ENCODE measurements at regions not wholly inside any gene's neighbourhood (a gene's known extent, or its start where the extent isn't known, plus 50 kb on each side); places are given as distances from the start of the nearest gene placed in this dataset.

- TF ChIP-seq, protein P1, sequence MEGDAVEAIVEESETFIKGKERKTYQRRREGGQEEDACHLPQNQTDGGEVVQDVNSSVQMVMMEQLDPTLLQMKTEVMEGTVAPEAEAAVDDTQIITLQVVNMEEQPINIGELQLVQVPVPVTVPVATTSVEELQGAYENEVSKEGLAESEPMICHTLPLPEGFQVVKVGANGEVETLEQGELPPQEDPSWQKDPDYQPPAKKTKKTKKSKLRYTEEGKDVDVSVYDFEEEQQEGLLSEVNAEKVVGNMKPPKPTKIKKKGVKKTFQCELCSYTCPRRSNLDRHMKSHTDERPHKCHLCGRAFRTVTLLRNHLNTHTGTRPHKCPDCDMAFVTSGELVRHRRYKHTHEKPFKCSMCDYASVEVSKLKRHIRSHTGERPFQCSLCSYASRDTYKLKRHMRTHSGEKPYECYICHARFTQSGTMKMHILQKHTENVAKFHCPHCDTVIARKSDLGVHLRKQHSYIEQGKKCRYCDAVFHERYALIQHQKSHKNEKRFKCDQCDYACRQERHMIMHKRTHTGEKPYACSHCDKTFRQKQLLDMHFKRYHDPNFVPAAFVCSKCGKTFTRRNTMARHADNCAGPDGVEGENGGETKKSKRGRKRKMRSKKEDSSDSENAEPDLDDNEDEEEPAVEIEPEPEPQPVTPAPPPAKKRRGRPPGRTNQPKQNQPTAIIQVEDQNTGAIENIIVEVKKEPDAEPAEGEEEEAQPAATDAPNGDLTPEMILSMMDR (IDR thresholded peaks at IDR 0.05; ENCODE audit: low read length): no peak
- TF ChIP-seq EZH2 (IDR thresholded peaks at IDR 0.05; ENCODE audit: borderline replicate concordance, low read length): no peak
Observed at GRCh38 chr3:83948771-83949170, 1010.0 kb upstream of the CADM2 start.

Data from OCI-LY1 (cell line).